Dedifferentiated amniotic fluid mesenchymal stem cell (primary cell): ENCODE measurements at regions not wholly inside any gene's neighbourhood (a gene's known extent, or its start where the extent isn't known, plus 50 kb on each side); places are given as distances from the start of the nearest gene placed in this dataset.
"Not testable (repeated sequence)": the region's sequence is repeated elsewhere in the genome, so short reads cannot be mapped to it uniquely, and the experiment has no call there.

Experiments used
- DNase-seq: peaks from one replicate; pipeline ENCODE4 v3.0.0-alpha.2; 2016; ENCODE audit errors: extremely low spot score

DNA sequence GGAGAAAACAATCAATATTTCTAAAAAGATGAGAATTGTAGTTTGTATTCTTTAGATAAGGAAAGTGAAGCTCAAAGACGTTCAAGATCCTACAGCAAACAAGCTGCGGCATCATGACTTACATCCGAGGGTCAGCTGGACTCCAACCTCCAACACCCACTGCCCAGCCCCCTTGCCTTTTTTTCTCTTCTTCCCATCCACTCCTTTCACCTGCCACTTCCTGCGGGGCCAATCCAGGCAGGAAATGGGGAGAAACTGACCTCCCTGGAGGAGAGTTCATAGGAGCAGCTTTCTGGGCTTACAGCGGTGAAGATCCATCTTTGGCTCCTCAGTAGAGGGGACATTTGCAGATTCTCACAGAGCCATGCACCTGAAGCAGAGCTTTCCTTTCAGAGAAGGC lies 361.5 kb downstream of the PTPRU start:
- no peak for DNase-seq

DNA sequence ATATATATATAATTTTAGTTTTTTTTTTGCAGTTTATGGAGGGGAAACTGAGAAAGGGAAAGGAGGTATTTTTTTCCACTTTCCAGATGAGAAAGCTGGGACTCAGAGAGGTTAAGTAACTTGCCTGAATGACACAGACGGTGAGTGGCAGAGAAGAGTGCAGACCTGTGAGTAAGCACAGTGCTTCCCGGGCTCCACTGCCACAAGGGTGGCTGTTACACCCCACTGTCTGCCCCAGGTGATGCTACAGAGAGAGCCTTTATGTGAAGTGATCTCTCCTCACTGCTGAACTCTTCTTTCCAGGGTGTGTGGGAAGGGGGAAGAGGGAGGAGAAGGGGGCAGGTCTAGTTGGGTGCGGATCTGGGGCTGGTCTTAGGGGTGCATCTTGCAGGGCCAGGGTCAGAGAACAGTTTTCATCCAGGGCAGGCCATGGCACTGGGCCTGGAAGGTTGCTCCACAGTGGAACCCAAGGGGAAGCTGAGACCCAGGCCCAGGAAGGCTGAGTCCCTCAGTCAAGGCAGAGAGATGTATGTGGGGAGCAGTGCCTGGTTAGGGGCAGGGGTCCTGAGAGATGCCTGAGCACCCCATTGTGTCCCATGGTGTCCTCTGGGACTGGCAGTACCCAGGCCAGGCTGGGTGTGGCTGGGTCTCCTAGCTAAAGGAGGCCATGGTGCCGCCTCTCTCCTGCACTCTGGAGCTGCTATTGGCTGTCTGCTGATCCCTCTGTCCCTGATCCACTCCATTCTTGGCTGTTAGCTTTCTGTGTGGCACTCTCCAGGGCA lies 357.5 kb downstream of the PTPRU start:
- no peak for DNase-seq

DNA sequence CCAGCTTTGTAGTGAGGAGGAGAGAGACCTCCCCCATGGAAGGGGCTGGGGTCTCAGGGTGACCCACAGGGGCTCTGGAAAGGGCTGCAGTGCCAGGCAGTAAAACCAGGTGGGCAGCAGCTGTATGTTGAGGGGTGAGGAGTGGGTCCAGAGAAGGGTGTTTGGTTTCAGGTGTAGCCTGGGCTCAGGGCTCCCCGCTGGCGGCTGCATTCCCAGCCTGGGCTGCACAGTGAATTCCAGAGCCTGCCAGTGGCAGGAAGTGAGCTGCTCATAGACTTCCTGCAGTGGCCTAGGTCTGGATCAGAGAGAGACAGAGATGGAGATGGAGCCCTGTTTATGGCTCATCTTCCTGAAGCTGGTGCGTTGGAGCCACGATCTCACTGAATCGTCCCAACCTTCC lies 356.4 kb downstream of the PTPRU start:
- no peak for DNase-seq

DNA sequence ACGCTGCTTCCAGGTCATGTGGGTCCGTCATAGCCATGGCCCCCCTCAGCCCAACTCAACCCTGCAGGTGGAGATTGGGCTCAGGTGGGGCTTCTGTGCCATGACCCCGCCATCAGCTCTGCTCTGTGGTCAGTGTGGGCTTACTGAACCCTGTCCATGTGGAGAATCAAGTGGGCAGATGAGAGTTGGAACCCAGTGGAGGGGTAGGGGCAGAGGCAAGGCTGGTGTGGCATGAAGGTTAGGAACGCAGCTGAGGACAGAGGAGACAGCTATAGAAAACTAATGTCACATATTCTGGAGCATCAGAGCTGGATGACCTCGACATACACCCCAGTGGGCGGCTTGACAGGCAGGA lies 355.9 kb downstream of the PTPRU start:
- DNase-seq: no peak

DNA sequence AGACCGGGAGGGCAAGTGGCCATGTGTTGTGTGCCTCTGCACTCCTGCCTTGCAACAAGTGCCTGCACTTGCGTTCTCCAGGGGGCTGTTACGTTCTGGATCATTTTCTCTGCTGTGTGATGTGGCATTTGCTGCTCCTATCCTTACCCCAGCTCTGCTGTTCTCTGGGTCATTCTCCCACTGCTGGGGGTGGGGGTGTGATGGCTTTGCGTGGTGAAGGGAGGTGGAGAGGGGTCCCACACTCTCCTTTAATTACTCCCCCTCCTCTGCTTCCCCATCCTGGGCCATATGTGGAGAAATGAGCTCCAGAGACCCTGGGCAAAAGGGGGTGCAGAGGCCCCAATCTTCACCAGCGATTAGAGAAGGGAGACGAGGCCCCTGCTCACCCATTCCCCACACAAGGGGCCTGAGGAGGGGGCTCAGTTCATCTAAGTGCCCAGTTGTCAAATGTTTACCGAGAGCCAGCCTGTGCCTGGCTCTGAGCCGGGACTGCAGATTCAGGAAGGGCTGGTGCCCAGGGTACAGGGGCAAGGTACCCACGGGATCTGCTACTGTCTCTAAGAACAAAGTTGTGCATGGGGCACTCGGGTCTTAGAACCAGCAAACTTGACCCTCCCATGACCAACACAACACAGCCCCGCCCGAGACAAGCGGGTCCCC lies 355.4 kb downstream of the PTPRU start:
- no peak for DNase-seq

GRCh38 chr1:29590583-29591565 lies 354.6 kb downstream of the PTPRU start:
- DNase-seq: no peak

- DNase-seq: not testable (repeated sequence)
These were observed 353.4 kb downstream of the PTPRU start for GRCh38 chr1:29589716-29590115.

GRCh38 chr1:29586991-29587745 lies 350.8 kb downstream of the PTPRU start:
- no peak for DNase-seq

- DNase-seq: no peak
These were observed 349.9 kb downstream of the PTPRU start for GRCh38 chr1:29586215-29586614.

DNA sequence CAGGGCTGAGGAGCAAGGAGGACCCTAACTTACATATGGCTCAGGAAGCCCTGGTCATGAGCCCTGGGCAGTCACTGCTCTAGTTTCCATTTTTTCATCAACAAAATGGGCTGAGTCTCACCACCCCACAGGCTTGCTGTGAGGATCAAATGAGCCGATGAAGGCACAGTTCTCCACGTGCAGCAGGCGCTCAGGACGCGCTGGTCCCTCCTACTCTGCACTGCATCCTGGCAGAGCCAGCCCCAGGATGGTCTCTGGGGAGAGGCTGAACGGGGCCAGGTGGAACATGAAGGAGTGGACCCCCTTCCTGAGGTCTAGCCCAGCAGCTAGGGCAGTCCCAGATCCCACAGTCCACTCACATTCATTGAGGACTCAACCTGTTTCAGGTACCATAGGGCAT lies 349.3 kb downstream of the PTPRU start:
- no peak for DNase-seq

- no peak for DNase-seq
These were observed 348.9 kb downstream of the PTPRU start for GRCh38 chr1:29585201-29585600.

DNA sequence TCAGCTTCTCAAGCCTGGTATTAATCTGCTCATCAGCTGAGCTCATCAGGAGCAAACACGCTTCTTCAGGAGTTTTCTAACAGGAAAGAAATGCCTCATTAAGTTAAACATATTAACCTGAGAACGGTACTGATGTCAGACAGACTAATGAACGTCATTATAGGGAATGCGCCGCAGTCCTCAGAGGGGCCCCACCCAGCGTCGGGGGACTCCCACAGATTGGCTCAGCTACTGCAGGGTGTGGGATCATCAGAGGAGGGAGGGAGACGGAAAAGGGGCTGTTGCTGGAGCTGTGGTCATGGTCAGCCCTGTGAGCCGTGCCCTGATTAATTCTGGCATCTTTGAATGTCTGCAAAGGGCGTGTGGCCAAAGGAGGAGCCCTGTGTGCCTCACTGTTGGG lies 348.5 kb downstream of the PTPRU start:
- DNase-seq: no peak

- DNase-seq: no peak
These were observed 348.0 kb downstream of the PTPRU start for GRCh38 chr1:29584362-29584761.

DNA sequence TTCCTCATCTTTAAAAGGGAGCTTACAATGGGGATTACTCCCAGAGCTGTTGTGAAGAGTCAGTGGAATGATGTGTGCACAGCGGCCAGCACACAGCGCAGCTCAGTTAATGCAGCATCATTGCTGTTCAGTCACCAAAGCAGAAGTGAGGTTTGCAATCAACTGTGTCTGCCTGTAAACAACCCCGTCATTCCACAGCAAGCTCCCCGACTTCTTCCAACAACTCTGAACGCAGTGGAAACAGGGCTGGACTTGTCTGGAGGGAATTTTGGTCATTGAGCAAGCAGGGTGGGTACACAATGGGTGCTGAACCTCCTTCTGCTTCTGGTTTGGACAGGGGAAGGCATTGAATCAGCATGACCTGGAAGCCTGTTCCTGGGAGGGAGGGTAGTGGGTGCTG lies 347.4 kb downstream of the PTPRU start:
- DNase-seq: no peak

DNA sequence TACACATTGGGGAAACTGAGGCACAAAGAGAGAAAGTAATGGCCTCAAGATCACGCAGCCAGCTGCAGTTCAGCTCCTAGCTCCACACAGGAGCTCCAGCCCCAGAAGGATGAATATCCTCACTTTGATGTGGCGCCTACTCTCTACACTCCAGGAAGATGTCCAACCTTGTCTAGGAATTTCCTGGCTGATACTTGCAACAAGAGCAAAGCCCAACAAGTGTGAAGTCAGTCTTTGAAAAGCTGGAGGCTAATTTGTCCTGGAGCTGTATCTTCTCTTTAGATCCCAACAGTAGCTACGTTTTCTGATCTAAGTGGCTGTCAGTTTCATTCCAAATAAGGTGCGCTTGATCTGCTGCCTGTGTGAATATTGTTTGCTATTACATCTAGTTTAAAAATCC lies 344.9 kb downstream of the PTPRU start:
- no peak for DNase-seq

DNA sequence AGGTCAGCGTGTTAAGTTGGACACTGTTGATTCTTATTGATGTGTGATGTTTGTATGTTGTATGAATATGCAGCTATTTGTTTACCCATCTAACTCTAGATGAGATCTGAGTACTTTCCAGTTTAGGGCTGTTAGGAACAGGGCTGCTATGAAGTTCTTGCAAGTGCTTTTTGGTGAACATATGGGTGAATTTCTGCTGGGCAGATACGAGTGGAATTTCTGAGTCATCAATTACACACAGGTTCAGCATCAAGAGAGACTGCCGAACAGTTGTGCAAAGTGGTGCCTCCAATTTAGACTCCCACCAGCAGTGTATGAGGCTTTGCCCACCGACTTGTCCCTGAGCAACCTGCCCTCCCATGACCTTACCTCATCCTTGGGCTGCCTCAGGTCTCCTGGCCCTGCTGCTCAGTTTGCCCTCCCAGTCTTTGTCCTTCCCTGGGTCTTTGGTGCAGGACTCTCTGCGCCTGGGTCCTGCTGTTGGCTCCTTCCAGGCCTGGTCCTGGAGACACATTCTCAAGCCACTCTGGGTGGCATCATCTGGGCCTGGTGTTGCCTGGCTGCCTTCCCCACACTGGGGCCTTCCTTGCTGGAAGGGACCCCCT lies 343.6 kb downstream of the PTPRU start:
- DNase-seq: peak; percentile 18

DNA sequence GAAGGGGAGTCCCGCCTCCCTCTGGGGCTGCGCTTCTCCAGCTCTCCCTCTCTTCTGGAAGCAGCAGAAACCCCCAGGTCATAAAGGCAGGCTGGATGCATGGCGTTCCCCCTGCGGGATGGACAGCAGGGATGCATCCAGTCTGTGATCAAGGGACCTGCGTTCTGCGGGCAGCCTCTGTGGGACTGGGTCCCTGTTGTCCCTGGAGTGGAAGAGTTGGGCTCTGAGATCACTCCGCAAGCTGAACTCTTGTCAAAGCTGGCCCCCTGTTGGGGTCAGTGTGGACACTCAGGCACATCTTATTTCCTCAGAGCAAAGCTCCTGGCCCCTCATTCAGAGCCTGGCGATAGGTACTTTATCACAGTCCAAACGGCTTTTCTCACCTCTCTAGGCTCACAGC lies 341.2 kb downstream of the PTPRU start:
- no peak for DNase-seq

DNA sequence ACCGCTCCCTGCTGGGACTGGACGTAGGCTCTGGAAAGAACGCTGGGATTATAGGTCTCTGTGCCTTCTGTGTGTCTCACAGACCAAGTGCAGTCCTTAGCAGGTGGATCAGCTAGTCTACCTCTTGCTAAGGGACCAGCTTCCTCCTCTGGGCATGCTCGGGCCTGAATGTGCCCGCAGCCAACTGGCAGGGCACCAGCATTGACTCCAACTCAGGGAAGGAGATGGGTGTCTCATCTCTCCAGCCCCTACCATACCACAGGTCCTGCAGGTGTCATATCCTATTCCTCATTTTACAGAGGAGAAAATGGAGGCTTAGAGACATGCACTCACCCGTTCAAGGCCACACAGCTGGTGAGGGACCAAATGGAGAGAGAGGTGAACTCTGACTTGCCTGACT lies 340.2 kb downstream of the PTPRU start:
- no peak for DNase-seq

DNA sequence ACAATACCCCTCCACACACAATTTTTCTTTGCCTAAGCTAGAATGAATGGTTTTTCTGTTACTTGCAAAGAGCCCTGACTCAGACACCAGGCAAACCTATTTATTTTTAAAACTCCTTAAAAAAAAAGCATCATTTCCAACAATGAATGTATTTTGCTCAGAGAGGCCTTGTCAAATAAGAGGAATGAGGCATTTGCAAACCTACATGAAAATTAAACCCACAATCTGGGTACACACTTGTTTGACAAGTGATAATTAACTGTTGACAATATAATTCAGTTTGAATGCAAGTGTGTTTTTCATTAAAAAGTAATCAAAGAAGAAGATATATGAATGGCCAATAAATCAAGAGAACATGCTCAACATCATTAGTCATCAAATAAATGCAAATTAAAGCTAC lies 339.5 kb downstream of the PTPRU start:
- no peak for DNase-seq

DNA sequence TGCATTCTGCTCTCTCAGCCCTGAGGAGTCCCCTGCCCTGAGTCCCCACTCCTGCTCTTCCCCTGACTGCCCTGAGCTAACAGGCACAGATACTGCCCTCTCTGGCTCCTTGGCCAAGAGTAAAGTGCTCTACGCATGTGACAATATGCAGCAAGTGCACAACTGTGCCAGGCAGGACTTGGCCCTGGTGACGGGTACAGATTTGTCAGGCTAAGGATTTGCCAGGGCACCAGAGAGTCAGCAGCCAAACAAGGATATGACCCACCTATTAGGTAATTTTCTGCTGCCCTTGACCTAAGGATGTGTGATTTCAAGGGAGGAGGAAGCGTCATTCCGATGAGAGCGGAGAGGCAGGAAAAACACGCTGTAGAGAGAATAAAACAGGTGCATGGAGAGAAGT lies 339.0 kb downstream of the PTPRU start:
- DNase-seq: no peak

DNA sequence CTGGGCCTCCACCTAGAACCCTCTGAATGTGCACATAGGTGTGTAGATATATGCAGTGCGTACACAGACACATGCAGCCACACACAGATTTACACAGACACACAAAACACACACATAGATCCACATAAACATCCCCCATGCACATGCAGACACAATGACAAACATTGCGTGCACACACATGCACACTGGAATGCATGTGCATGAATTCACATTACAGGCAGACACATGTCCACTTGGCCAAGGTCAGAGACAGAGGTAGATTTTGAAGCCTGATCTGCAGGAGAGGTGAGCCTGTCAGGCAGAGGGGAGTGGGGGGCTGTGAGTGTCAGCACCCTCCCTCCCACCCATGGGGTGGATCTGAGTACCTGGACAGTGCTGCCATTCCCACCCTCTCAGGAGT lies 338.5 kb downstream of the PTPRU start:
- DNase-seq: no peak
